ENCODE measurements at regions not wholly inside any gene's neighbourhood (a gene's known extent, or its start where the extent isn't known, plus 50 kb on each side); places are given as distances from the start of the nearest gene placed in this dataset.

DNA sequence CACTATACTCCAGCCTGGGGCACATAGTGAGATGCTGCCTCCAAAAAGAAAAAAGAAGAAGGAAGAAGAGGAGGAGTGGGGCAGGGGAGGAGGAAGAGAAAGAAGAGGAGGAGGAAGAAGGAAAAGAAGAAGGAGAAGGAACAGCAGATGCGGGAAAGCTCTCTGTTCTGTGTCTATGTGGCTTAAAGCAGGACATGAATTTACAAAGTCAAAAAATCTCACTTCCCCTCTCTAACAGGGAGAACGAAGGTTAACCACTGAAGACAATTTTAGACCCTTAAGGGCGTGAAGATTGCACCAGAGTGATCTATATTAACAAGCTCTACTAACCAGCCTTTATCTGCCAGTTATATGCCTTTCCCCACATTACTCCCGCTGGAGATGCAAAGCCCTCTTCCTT, 258.9 kb downstream of the METTL4 start:
- DNase-seq (ENCODE audit: low spot score): no peak
- TF ChIP-seq, protein P1, sequence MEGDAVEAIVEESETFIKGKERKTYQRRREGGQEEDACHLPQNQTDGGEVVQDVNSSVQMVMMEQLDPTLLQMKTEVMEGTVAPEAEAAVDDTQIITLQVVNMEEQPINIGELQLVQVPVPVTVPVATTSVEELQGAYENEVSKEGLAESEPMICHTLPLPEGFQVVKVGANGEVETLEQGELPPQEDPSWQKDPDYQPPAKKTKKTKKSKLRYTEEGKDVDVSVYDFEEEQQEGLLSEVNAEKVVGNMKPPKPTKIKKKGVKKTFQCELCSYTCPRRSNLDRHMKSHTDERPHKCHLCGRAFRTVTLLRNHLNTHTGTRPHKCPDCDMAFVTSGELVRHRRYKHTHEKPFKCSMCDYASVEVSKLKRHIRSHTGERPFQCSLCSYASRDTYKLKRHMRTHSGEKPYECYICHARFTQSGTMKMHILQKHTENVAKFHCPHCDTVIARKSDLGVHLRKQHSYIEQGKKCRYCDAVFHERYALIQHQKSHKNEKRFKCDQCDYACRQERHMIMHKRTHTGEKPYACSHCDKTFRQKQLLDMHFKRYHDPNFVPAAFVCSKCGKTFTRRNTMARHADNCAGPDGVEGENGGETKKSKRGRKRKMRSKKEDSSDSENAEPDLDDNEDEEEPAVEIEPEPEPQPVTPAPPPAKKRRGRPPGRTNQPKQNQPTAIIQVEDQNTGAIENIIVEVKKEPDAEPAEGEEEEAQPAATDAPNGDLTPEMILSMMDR (IDR thresholded peaks at IDR 0.05; ENCODE audit: extremely low read depth, insufficient read depth, missing control alignments): no peak
- in situ Hi-C loops (cut with MboI; ENCODE audit: low pct_unique_long_range_greater_than_20kb, low sequenced_read_pairs, unreplicated experiment): no loop called here

DNA sequence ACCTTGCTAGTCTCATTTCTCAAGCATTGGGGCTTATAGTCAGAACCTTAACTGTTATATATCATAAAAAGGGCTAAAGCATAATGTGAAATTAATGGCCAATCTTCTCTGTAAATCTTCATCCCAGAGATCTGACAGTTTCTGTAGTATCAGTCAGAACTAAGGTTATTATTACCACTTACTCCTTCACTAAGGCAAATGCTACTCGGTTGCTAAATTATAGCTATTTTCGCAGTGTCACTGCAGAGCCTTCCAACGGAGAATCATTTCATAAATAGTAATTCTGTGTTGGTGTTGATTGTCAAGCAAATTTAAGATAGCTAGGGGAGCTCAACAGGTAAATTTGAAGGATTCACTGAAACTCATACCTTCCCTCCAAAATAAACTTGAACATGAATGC, 258.0 kb downstream of the METTL4 start:
- in situ Hi-C loops (cut with MboI; ENCODE audit: low pct_unique_long_range_greater_than_20kb, low sequenced_read_pairs, unreplicated experiment): no loop called here
- DNase-seq (ENCODE audit: low spot score): no peak
- TF ChIP-seq, protein P1 (IDR thresholded peaks at IDR 0.05; ENCODE audit: extremely low read depth, insufficient read depth, missing control alignments): no peak

DNA sequence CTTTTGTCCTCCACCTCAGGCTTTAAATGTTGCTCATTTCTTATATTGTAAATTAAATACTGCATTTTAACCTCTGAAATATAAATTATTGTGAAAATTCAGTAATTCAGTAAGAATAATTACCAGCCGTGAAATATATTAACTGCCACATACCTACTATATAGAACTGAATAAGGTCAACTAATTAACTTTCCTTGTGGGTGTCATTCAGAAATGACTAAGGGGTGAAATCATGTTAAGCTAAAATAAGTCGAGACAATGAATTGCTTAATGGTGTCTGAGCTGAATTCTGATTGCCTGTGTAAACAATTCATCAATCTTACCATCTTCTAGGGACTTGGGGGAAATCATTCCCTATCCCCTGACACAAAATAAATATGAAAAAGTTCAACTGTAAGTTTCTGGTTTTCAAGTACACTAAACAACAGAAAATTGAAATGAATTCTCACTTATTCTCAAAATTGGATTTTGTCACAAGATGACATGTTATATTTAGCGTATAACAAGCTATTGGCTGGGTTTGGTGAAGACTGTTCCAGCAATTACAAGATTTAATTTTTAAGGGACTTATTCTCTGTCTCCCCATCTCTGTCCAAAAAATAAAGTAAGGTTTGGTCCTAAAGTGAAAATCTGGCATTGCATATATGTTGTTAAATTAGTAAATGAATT, 255.1 kb downstream of the METTL4 start:
- in situ Hi-C loops (cut with MboI; ENCODE audit: low pct_unique_long_range_greater_than_20kb, low sequenced_read_pairs, unreplicated experiment): no loop called here
- TF ChIP-seq, protein P1 (IDR thresholded peaks at IDR 0.05; ENCODE audit: extremely low read depth, insufficient read depth, missing control alignments): no peak
- no peak for DNase-seq (ENCODE audit: low spot score)

DNA sequence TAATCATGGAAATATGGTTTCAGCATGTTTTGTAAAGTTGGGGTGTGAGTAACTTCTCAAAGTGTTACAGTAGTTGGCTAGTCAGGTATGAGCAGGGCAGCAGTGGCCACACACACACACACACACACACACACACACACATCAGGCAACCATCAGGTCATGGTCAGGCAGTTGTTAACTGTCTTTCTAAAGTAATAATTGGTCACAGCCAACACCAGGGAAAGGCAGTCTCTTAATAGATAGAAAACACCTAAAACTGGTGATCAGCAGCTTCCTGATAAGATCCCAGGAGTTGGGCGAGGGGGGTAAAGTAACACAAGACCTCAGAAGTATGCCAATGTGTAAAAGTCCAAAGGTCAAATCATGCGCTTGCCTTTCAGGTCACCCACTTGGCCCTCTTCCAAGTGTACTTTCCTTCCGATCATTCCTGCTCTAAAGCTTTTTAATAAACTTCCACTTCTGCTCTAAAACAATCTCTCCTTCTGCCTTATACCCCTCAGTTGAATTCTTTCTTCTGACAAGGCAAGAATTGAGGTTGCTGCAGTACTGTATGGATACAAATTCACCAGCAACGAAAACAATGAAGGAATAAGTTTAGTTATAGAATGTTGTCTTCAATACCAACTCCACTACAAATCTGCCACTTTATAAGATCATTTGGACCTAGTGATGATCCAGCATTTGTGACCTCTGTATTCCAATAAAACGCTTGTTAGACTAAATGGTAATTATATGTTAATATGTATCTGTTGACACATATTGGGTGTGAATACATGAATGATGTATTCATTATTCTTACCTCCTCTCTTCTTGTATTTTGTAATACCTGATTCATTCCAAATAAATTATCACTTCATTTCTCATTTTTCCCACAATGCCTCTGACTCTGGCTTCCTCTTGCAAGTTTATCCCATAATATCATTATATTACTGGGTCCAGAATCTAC, 254.3 kb downstream of the METTL4 start:
- TF ChIP-seq, protein P1 (IDR thresholded peaks at IDR 0.05; ENCODE audit: extremely low read depth, insufficient read depth, missing control alignments): no peak
- DNase-seq (ENCODE audit: low spot score): no peak
- in situ Hi-C loops (cut with MboI; ENCODE audit: low pct_unique_long_range_greater_than_20kb, low sequenced_read_pairs, unreplicated experiment): no loop called here

DNA sequence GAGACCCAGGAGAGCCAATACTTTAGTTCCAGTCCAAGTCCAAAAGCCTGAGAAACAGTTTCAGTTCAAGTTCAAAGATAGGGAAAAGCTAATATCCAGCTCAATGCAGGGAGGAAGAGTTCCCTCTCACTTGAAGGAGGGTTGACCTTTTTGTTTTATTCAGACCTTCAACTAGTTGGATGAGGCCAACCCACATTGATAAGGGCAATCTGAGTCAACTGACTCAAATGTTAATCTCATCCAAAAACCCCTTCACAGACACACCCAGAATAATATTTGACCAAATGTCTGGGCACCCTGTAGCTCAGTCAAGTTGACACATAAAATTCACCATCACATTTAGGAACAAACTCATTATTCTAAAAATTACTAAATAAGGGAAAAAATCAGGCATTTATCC, 246.8 kb downstream of the METTL4 start:
- TF ChIP-seq, protein P1 (IDR thresholded peaks at IDR 0.05; ENCODE audit: extremely low read depth, insufficient read depth, missing control alignments): no peak
- in situ Hi-C loops (cut with MboI; ENCODE audit: low pct_unique_long_range_greater_than_20kb, low sequenced_read_pairs, unreplicated experiment): no loop called here
- DNase-seq (ENCODE audit: low spot score): no peak

DNA sequence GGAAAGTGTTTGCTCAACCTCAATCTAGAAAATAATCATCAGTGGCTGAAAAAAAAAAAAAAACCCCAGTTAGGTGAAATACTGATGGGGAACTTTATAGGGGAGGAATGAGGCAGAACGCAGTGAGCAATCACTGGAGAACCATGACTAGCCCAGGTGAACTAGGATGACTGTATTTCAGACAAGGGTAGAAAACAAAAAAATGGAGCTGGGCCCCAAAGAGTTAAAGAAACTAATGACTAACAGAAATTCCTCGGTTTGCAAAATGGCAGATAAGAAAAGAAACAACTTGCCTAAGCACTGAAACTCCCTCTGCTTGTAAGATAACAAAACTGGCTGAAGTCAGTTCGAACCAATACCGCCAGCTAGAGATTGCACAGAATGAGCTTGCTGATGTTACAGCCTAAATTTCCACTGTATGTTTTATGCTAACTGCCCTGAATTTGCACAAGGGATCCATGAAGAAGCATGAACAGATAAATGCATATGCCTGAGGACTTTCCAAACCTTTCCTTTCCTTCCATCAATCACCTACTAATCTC, 245.9 kb downstream of the METTL4 start:
- DNase-seq (ENCODE audit: low spot score): no peak
- TF ChIP-seq, protein P1 (IDR thresholded peaks at IDR 0.05; ENCODE audit: extremely low read depth, insufficient read depth, missing control alignments): no peak
- in situ Hi-C loops (cut with MboI; ENCODE audit: low pct_unique_long_range_greater_than_20kb, low sequenced_read_pairs, unreplicated experiment): loop anchor here (25.0 kb wide), 1 partner anchor 212 kb away; no protein-coding TSS in a partner anchor

Data from GM13977 (cell line).